Body of pancreas (tissue), 4 donors: ENCODE measurements at regions not wholly inside any gene's neighbourhood (a gene's known extent, or its start where the extent isn't known, plus 50 kb on each side); places are given as distances from the start of the nearest gene placed in this dataset.

Source experiments
- CTCF ChIP-seq, 7 experiments: fragments of 450-650 bp in 4 of 7; fragments of 200-600 bp in 3 of 7; sonication (generic) in 3 of 7; IDR thresholded peaks; one replicate each; pipeline ENCODE4 v1.5.1; 2016 to 2019; ENCODE audit warnings: antibody characterized with exemption in 7 of 7
- POLR2A ChIP-seq, 3 donors: fragments of 450-650 bp; IDR thresholded peaks; one replicate each; pipeline ENCODE4 v1.6.1; 2016; ENCODE audit warnings: antibody characterized with exemption in 3 of 3, mild to moderate bottlenecking in 2 of 3

GRCh38 chr20:6662309-6662708 lies 105.2 kb upstream of the BMP2 start:
- no peak for TF ChIP-seq CTCF (IDR thresholded peaks at IDR 0.05)
- no peak for TF ChIP-seq POLR2A (IDR thresholded peaks at IDR 0.05)
